CD14-positive monocyte (primary cell): ENCODE measurements at regions not wholly inside any gene's neighbourhood (a gene's known extent, or its start where the extent isn't known, plus 50 kb on each side); places are given as distances from the start of the nearest gene placed in this dataset.

Experiments used
- DNase-seq, 3 donors: peaks; one replicate each; pipeline ENCODE4 v3.0.0-alpha.2; 2011 to 2022
- H2AFZ ChIP-seq: 2 replicates; pipeline ENCODE4 v1.6.0; 2012; ENCODE audit warnings: mild to moderate bottlenecking, low read depth, low read length, inconsistent platforms; ENCODE audit not compliant: insufficient read depth, poor library complexity, severe bottlenecking
- H3K27ac ChIP-seq, 2 donors: 1 replicate in 1 of 2; 2 replicates in 1 of 2; pipeline ENCODE4 v1.5.1; 2012 to 2013; ENCODE audit warnings: low read length in 2 of 2, control low read depth in 1 of 2, inconsistent platforms in 1 of 2, low read depth in 1 of 2, mild to moderate bottlenecking in 1 of 2
- H3K27me3 ChIP-seq, 2 donors: one replicate each; pipeline versions ENCODE4 v1.6.0 to v1.6.1; 2011 to 2013; ENCODE audit warnings: low read length in 2 of 2; ENCODE audit not compliant: control insufficient read depth in 2 of 2, insufficient read depth in 2 of 2
- H3K36me3 ChIP-seq, 2 donors: replicated peaks in 1 of 2; 1 replicate in 1 of 2; 2 replicates in 1 of 2; pipeline versions ENCODE4 v1.5.1 to v1.6.1; 2012 to 2013; ENCODE audit warnings: low read length in 2 of 2, control low read depth in 1 of 2, inconsistent platforms in 1 of 2, mild to moderate bottlenecking in 1 of 2; ENCODE audit not compliant: insufficient read depth in 2 of 2, control insufficient read depth in 1 of 2
- H3K4me1 ChIP-seq, 2 donors: 1 replicate in 1 of 2; 2 replicates in 1 of 2; pipeline versions ENCODE4 v1.5.1 to v1.6.1; 2012 to 2013; ENCODE audit warnings: low read length in 2 of 2, control low read depth in 1 of 2, inconsistent platforms in 1 of 2, mild to moderate bottlenecking in 1 of 2, moderate library complexity in 1 of 2; ENCODE audit not compliant: insufficient read depth in 2 of 2, control insufficient read depth in 1 of 2
- H3K4me2 ChIP-seq: replicated peaks from 2 replicates; pipeline ENCODE3; 2012; ENCODE audit warnings: low read length, moderate library complexity, mild to moderate bottlenecking; ENCODE audit not compliant: poor library complexity, severe bottlenecking; ENCODE audit errors: extremely low read depth
- H3K4me3 ChIP-seq, 3 experiments: fragments of 200-600 bp in 1 of 3; sonication (generic) in 1 of 3; replicated peaks in 1 of 3; 1 replicate in 2 of 3; 2 replicates in 1 of 3; pipeline ENCODE4 v1.5.1; 2011 to 2013; ENCODE audit warnings: low read length in 3 of 3, mild to moderate bottlenecking in 3 of 3, control low read depth in 2 of 3, low read depth in 2 of 3, inconsistent platforms in 1 of 3, moderate library complexity in 1 of 3
- H3K79me2 ChIP-seq: 2 replicates; pipeline ENCODE4 v1.6.0; 2012; ENCODE audit warnings: mild to moderate bottlenecking, control low read depth, inconsistent platforms, low read length, moderate library complexity; ENCODE audit not compliant: insufficient read depth
- H3K9ac ChIP-seq: 2 replicates; pipeline ENCODE4 v1.6.0; 2017; ENCODE audit warnings: low read length, mild to moderate bottlenecking; ENCODE audit not compliant: insufficient read depth, poor library complexity, severe bottlenecking
- H3K9me3 ChIP-seq, 2 donors: replicated peaks in 1 of 2; 1 replicate in 1 of 2; 2 replicates in 1 of 2; pipeline versions ENCODE4 v1.5.1 to v1.6.1; 2012 to 2013; ENCODE audit warnings: low read length in 2 of 2, control low read depth in 1 of 2; ENCODE audit not compliant: control insufficient read depth in 1 of 2, insufficient read depth in 1 of 2
- H4K20me1 ChIP-seq: 2 replicates; pipeline ENCODE4 v1.6.0; 2012; ENCODE audit warnings: mild to moderate bottlenecking, low read length, control low read depth, moderate library complexity; ENCODE audit not compliant: insufficient read depth
- H3K27ac Mint-ChIP-seq, 7 donors: one replicate each; pipeline ENCODE4 v1.8.0; 2020; ENCODE audit warnings: mild to moderate bottlenecking in 7 of 7, mixed read lengths in 7 of 7, moderate library complexity in 6 of 7, inconsistent platforms in 2 of 7
- H3K27me3 Mint-ChIP-seq, 3 donors: one replicate each; pipeline ENCODE4 v1.8.0; 2021 to 2022; ENCODE audit warnings: low read depth in 3 of 3, mild to moderate bottlenecking in 3 of 3, mixed read lengths in 3 of 3, moderate library complexity in 3 of 3, inconsistent platforms in 1 of 3
- H3K36me3 Mint-ChIP-seq, 2 donors: one replicate each; pipeline ENCODE4 v1.8.0; 2020; ENCODE audit warnings: mixed read lengths in 2 of 2, inconsistent platforms in 1 of 2, mild to moderate bottlenecking in 1 of 2
- H3K4me1 Mint-ChIP-seq: one replicate; pipeline ENCODE4 v1.8.0; 2020; ENCODE audit warnings: mild to moderate bottlenecking, mixed read lengths
- H3K4me3 Mint-ChIP-seq, 2 donors: one replicate each; pipeline ENCODE4 v1.8.0; 2020; ENCODE audit warnings: mild to moderate bottlenecking in 2 of 2, mixed read lengths in 2 of 2, moderate library complexity in 1 of 2
- H3K9me3 Mint-ChIP-seq, 7 donors: one replicate each; pipeline ENCODE4 v1.8.0; 2020 to 2022; ENCODE audit warnings: mixed read lengths in 7 of 7, mild to moderate bottlenecking in 6 of 7, moderate library complexity in 6 of 7, inconsistent platforms in 2 of 7
- WGBS: methylation state at CpG from one replicate; pipeline ENCODE4 v1.1.5; 2013; ENCODE audit warnings: missing lambda C conversion rate; ENCODE audit not compliant: insufficient coverage; 5-methylcytosine and 5-hydroxymethylcytosine counted together
- intact Hi-C, 2 donors: fragments of 100-400 bp; cut with micrococcal nuclease; formaldehyde crosslinking; loops; one replicate each; pipeline versions ENCODE4 v1.15.0 to v1.15.1; 2023
- TF ChIP-seq, protein P1 (sequence below): fragments of 200-600 bp; IDR thresholded peaks from one replicate; pipeline ENCODE4 v1.8.0; 2022; ENCODE audit warnings: antibody characterized with exemption, mild to moderate bottlenecking

DNA sequence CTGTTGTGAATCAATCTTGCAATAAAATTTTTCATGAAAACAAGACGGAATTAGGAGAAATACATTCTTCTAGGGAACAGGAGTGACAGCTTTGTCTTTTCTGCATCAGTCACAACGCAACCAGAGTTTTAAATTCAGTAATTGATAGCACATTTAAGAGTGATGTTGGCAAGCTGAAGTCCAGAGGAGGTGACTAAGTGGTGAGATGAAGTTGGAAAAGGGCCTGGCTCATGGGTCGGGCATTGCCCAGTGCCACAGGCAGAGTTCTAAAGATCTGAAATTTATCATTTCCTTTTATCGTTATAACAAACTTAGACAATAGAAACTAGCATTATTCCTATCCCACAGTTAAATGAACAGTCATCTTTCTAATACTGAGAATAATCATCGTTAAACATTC, 764.6 kb upstream of the ZEB2 start:
- H3K4me3 Mint-ChIP-seq: no peak overlapping the region
- Histone ChIP-seq H3K79me2 (no peaks in the 10 kb centered on the region), H3K4me3 (no peak overlapping the region), H3K9me3 (no peaks in the 10 kb centered on the region), H3K36me3 (no peaks in the 10 kb centered on the region), H3K4me2 (no peak overlapping the region), H2AFZ (no peak overlapping the region), H3K27me3 (peaks cover 9 to 10% of the 10 kb centered on the region in 2 donors), H4K20me1 (no peaks in the 10 kb centered on the region), H3K27ac (no peak overlapping the region), H3K9ac (no peak overlapping the region), H3K4me1 (no peaks in the 10 kb centered on the region)
- DNase-seq: no peak
- intact Hi-C loops: no loop called here
- H3K27ac Mint-ChIP-seq: no peak overlapping the region
- H3K9me3 Mint-ChIP-seq: peaks cover 0 to 12% (median 4%) of the 10 kb centered on the region in 7 donors
- WGBS: 92% methylated on average over 2 of the region's 5 CpGs
- no peaks in the 10 kb centered on the region for H3K4me1 Mint-ChIP-seq
- H3K36me3 Mint-ChIP-seq: no peaks in the 10 kb centered on the region
- peaks cover 2 to 20% (median 3%) of the 10 kb centered on the region in 3 donors for H3K27me3 Mint-ChIP-seq
- TF ChIP-seq, protein P1, sequence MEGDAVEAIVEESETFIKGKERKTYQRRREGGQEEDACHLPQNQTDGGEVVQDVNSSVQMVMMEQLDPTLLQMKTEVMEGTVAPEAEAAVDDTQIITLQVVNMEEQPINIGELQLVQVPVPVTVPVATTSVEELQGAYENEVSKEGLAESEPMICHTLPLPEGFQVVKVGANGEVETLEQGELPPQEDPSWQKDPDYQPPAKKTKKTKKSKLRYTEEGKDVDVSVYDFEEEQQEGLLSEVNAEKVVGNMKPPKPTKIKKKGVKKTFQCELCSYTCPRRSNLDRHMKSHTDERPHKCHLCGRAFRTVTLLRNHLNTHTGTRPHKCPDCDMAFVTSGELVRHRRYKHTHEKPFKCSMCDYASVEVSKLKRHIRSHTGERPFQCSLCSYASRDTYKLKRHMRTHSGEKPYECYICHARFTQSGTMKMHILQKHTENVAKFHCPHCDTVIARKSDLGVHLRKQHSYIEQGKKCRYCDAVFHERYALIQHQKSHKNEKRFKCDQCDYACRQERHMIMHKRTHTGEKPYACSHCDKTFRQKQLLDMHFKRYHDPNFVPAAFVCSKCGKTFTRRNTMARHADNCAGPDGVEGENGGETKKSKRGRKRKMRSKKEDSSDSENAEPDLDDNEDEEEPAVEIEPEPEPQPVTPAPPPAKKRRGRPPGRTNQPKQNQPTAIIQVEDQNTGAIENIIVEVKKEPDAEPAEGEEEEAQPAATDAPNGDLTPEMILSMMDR: no peak

DNA sequence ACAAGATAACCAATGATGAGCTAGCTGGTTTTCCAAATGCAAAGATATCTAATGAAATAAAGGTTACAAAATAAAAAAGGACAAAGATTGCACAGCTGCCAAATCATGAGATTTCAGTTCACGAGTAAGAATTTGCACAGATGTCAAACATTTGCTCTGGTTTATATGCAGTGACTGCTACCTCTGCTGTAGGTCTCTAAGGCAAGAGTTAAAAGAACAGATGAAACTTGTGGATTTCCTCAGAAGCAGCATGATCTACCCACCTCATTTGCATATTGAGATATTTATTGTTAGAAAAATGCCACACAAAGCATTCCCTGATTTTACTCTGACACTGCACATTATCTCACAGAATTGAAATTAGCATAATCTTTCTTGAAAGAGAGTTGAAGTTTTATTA, 763.2 kb upstream of the ZEB2 start:
- Mint-ChIP-seq H3K4me1 (no peaks in the 10 kb centered on the region), H3K36me3 (no peaks in the 10 kb centered on the region), H3K27me3 (peaks cover 2 to 17% (median 2%) of the 10 kb centered on the region in 3 donors), H3K4me3 (no peak overlapping the region), H3K27ac (no peak overlapping the region), H3K9me3 (peaks cover 0 to 12% (median 5%) of the 10 kb centered on the region in 7 donors)
- H3K79me2 ChIP-seq: no peaks in the 10 kb centered on the region
- no peaks in the 10 kb centered on the region for H4K20me1 ChIP-seq
- no peak overlapping the region for H3K9ac ChIP-seq
- no peak for DNase-seq
- no peak overlapping the region for H3K4me3 ChIP-seq
- no peak overlapping the region for H2AFZ ChIP-seq
- intact Hi-C loops: no loop called here
- WGBS: 100% methylated on average over 1 of the region's 1 CpG
- no peak overlapping the region for H3K4me2 ChIP-seq
- H3K4me1 ChIP-seq: no peaks in the 10 kb centered on the region
- peaks cover 9 to 10% of the 10 kb centered on the region in 2 donors for H3K27me3 ChIP-seq
- no peaks in the 10 kb centered on the region for H3K36me3 ChIP-seq
- TF ChIP-seq, protein P1: no peak
- H3K27ac ChIP-seq: no peak overlapping the region
- H3K9me3 ChIP-seq: no peaks in the 10 kb centered on the region
